ENCODE measurements at regions not wholly inside any gene's neighbourhood (a gene's known extent, or its start where the extent isn't known, plus 50 kb on each side); places are given as distances from the start of the nearest gene placed in this dataset.

DNA sequence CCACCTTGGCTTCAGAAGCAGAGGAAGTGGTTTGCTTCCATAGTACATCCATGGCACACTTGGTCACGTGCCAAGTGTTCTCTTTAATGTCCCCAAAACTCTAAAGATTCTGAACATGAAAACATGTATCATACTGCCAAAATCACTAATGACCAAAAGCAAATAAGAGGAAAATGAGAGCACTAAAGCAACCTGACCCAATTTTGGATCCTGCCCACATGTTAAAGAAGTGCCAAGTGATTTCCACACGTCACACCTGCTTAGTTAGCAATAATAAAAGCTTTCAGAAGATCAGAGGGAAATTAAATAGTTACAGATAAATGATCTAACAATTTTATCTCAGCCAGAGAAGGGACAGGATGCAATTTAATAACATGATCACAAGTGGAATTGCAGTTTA lies 1170.0 kb downstream of the XPNPEP1 start:
- Histone ChIP-seq H2BK120ac (ENCODE audit: low read depth, low read length) (no peak overlapping the region), H4K20me1 (ENCODE audit: insufficient read depth, low read length) (no peaks in the 10 kb centered on the region), H2BK15ac (ENCODE audit: low read depth, low read length) (no peak overlapping the region), H3K14ac (replicated peaks; ENCODE audit: low read depth, low read length) (no peak overlapping the region), H4K91ac (ENCODE audit: insufficient read depth, low read depth, low read length) (no peak overlapping the region), H3K23ac (ENCODE audit: low read depth, low read length) (no peak overlapping the region), H2AFZ (replicated peaks; ENCODE audit: low read length, poor library complexity) (no peak overlapping the region), H3K56ac (ENCODE audit: extremely low read depth, insufficient read depth, low read length) (no peak overlapping the region), H2AK5ac (ENCODE audit: low read depth, low read length) (no peak overlapping the region), H3K9ac (ENCODE audit: low read depth, low read length) (no peak overlapping the region), H3K27ac (ENCODE audit: insufficient read depth, low read length) (no peak overlapping the region), H3K27me3 (ENCODE audit: control insufficient read depth, insufficient read depth, low read length) (no peaks in the 10 kb centered on the region), H3K79me1 (ENCODE audit: low read depth in 1 of 2, low read length in 2 of 2) (no peaks in the 10 kb centered on the region), H3K9me3 (ENCODE audit: control insufficient read depth, insufficient read depth, low read length) (no peaks in the 10 kb centered on the region), H3K36me3 (ENCODE audit: control insufficient read depth, insufficient read depth, low read length) (no peaks in the 10 kb centered on the region), H3K4ac (ENCODE audit: low read depth, low read length) (no peak overlapping the region), H3K4me2 (ENCODE audit: low read depth, low read length) (no peak overlapping the region), H2AK9ac (replicated peaks; ENCODE audit: low read depth, low read length, poor library complexity) (no peak overlapping the region), H4K5ac (ENCODE audit: low read depth, low read length) (no peak overlapping the region), H2BK20ac (ENCODE audit: low read depth, low read length) (no peak overlapping the region), H3K18ac (ENCODE audit: low read depth, low read length) (no peak overlapping the region), H3K4me3 (ENCODE audit: insufficient read depth, low read depth, low read length) (no peak overlapping the region), H4K8ac (ENCODE audit: low read depth in 2 of 2, low read length in 2 of 2) (no peak overlapping the region), H3K4me1 (ENCODE audit: control insufficient read depth, insufficient read depth, low read length) (no peaks in the 10 kb centered on the region), H2BK5ac (ENCODE audit: low read depth, low read length, poor library complexity, severe bottlenecking) (no peak overlapping the region), H3K9me1 (ENCODE audit: insufficient read depth, low read length) (no peaks in the 10 kb centered on the region)
- intact Hi-C loops (cut with micrococcal nuclease) (no loop called here), dilution Hi-C loops (cut with HindIII; ENCODE audit: low sequenced_read_pairs, unreplicated experiment) (no loop called here), in situ Hi-C loops (cut with MboI; ENCODE audit: low sequenced_read_pairs) (no loop called here)
- BruUV-seq (replicated peaks) = no TSS peak
- POLR2A ChIA-PET (ENCODE audit: unreplicated experiment) = no interaction called here
- no peak for DNase-seq
- no peak for ATAC-seq (ENCODE audit: low read depth)
- 0% methylated on average over 1 of the region's 2 CpGs; no CpG with 5 or more reads in 1 of the 2 experiments for WGBS, 2 experiments (ENCODE audit: extremely low coverage in 2 of 2, insufficient read length in 1 of 2)
- CTCF ChIA-PET = no interaction called here
- TF ChIP-seq RCOR1 (IDR thresholded peaks at IDR 0.05; ENCODE audit: insufficient replicate concordance, low read length) (no peak), CHD1 (IDR thresholded peaks at IDR 0.05; ENCODE audit: low read depth, low read length) (no peak), MAFK (IDR thresholded peaks at IDR 0.05; ENCODE audit: low read depth, low read length) (no peak), RAD21 (IDR thresholded peaks at IDR 0.05; ENCODE audit: low read length) (no peak)

Measured in IMR-90 (cell line).